Lower lobe of right lung (tissue), 2 donors: ENCODE measurements at regions not wholly inside any gene's neighbourhood (a gene's known extent, or its start where the extent isn't known, plus 50 kb on each side); places are given as distances from the start of the nearest gene placed in this dataset.

Source experiments
- ATAC-seq, 2 donors: fragments of 200-7000 bp; cut with Tn5 transposase; one replicate each; pipeline ENCODE4 v1.9.1; 2020 to 2022; ENCODE audit warnings: mild to moderate bottlenecking in 2 of 2, moderate library complexity in 2 of 2
- DNase-seq: peaks from one replicate; pipeline ENCODE4 v3.0.0-alpha.2; 2020
- H3K27ac ChIP-seq: fragments of 200-600 bp; one replicate; pipeline ENCODE4 v1.8.0; 2022
- H3K27me3 ChIP-seq: fragments of 200-600 bp; one replicate; pipeline ENCODE4 v1.8.0; 2022; ENCODE audit warnings: low read depth
- H3K36me3 ChIP-seq: fragments of 200-600 bp; one replicate; pipeline ENCODE4 v1.8.0; 2022; ENCODE audit warnings: mild to moderate bottlenecking
- H3K4me1 ChIP-seq: fragments of 200-600 bp; one replicate; pipeline ENCODE4 v1.8.0; 2022
- H3K4me3 ChIP-seq: fragments of 200-600 bp; one replicate; pipeline ENCODE4 v1.8.0; 2022; ENCODE audit warnings: mild to moderate bottlenecking
- H3K9me3 ChIP-seq: fragments of 200-600 bp; one replicate; pipeline ENCODE4 v1.8.0; 2022
- intact Hi-C: fragments of 100-400 bp; cut with DNase I; formaldehyde crosslinking; loops from one replicate; pipeline ENCODE4 v1.11.0; 2022
- TF ChIP-seq, protein P1 (sequence below): fragments of 200-600 bp; IDR thresholded peaks from one replicate; pipeline ENCODE4 v1.8.0; 2022; ENCODE audit warnings: antibody characterized with exemption, mild to moderate bottlenecking
- donor health status: DM: no; HTN: yes; CAD: no; lungs with severe emphysema.

DNA sequence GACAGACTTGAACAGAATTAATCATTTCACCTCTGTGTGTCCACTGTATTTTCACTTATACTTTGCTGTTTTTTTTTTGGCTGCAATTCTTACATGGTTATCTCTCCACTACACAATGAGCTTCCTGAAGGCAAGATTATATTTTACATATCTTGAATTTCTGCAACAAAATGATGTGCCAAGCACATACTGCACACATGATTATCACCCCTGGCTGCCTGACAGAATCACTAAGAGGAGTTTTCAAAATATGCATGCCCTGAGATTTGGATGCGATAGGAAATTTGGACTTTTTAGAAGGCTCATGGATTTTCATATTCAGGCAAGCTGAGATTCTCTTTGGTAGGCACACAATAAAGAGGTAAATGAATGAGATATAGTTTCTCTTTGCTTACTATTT lies 1162.1 kb upstream of the IGFBP7 start:
- TF ChIP-seq, protein P1, sequence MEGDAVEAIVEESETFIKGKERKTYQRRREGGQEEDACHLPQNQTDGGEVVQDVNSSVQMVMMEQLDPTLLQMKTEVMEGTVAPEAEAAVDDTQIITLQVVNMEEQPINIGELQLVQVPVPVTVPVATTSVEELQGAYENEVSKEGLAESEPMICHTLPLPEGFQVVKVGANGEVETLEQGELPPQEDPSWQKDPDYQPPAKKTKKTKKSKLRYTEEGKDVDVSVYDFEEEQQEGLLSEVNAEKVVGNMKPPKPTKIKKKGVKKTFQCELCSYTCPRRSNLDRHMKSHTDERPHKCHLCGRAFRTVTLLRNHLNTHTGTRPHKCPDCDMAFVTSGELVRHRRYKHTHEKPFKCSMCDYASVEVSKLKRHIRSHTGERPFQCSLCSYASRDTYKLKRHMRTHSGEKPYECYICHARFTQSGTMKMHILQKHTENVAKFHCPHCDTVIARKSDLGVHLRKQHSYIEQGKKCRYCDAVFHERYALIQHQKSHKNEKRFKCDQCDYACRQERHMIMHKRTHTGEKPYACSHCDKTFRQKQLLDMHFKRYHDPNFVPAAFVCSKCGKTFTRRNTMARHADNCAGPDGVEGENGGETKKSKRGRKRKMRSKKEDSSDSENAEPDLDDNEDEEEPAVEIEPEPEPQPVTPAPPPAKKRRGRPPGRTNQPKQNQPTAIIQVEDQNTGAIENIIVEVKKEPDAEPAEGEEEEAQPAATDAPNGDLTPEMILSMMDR = no peak
- no peak for DNase-seq
- Histone ChIP-seq H3K27me3 (no peaks in the 10 kb centered on the region), H3K27ac (no peak overlapping the region), H3K4me3 (no peak overlapping the region), H3K36me3 (no peaks in the 10 kb centered on the region), H3K9me3 (no peaks in the 10 kb centered on the region), H3K4me1 (no peaks in the 10 kb centered on the region)
- no peak for ATAC-seq
- intact Hi-C loops = no loop called here

DNA sequence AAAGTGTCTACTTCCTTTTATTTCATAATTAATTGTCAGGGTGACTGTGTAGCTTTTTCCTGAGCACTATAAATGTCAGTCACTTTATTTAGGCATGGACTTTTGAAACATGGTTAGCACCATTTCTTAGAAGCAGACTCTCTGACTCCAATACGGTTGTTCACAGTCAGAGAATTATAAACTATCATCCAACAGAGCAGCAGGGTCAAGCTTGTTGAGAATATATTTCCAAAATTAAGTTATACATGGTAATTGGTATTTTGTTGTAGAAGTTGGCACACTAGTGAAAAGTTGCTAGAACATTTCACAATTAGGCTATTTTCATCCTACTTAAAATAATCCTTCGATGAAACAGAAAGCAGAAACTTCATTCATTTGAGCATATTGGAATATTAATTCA lies 1155.5 kb upstream of the IGFBP7 start:
- no peak overlapping the region for H3K27ac ChIP-seq
- H3K4me1 ChIP-seq = no peaks in the 10 kb centered on the region
- DNase-seq (no peak), ATAC-seq (no peak)
- no peaks in the 10 kb centered on the region for H3K27me3 ChIP-seq
- H3K36me3 ChIP-seq = no peaks in the 10 kb centered on the region
- TF ChIP-seq, protein P1 = no peak
- no peaks in the 10 kb centered on the region for H3K9me3 ChIP-seq
- H3K4me3 ChIP-seq = no peak overlapping the region
- intact Hi-C loops = no loop called here

DNA sequence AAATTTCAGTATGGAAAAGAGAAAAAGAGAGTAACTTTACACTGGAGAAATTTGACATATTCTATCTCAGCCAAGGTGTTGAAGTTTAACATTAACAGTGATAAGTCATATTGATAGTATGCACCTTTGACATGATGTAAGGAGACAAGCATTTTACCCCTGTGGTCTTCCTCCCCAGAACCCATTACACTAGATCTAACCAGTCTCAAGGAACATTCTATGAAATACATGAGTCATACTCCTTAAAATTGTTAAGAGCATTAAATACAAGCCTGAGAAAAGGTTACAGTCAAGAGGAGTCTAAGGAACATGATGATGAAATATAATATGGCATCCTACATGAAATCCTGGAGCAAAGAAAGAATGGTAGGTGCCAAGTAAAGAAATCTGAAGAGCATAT lies 1151.3 kb upstream of the IGFBP7 start:
- no peak for DNase-seq
- ATAC-seq = peak in 1 of 2 donors; percentile 55
- H3K9me3 ChIP-seq = no peaks in the 10 kb centered on the region
- no peaks in the 10 kb centered on the region for H3K27me3 ChIP-seq
- H3K27ac ChIP-seq = no peak overlapping the region
- H3K36me3 ChIP-seq = no peaks in the 10 kb centered on the region
- intact Hi-C loops = no loop called here
- no peak overlapping the region for H3K4me3 ChIP-seq
- TF ChIP-seq, protein P1 = no peak
- H3K4me1 ChIP-seq = no peaks in the 10 kb centered on the region

DNA sequence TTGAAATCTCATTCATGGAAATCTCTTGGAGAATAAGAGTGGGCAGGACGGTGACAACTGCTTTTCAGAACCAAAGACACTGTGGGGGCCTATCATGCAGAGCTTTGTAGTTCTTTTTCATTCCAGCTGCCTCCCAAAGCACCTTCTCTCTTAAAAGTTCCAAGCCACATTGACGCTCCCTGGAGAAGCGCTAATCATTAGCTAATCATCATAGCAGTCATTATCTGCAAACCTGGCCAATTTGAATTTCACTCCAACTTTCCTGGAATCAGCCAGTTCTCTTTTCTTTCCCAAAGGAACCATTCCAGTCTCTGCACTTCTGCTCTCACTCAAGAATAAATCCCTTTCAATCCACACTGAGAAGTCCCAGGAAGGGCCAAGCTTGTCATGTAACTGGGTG lies 1144.1 kb upstream of the IGFBP7 start:
- H3K4me1 ChIP-seq = no peaks in the 10 kb centered on the region
- intact Hi-C loops = no loop called here
- H3K27ac ChIP-seq = no peak overlapping the region
- H3K9me3 ChIP-seq = no peaks in the 10 kb centered on the region
- ATAC-seq (no peak), DNase-seq (no peak)
- no peaks in the 10 kb centered on the region for H3K27me3 ChIP-seq
- H3K36me3 ChIP-seq = no peaks in the 10 kb centered on the region
- TF ChIP-seq, protein P1 = no peak
- H3K4me3 ChIP-seq = no peak overlapping the region

DNA sequence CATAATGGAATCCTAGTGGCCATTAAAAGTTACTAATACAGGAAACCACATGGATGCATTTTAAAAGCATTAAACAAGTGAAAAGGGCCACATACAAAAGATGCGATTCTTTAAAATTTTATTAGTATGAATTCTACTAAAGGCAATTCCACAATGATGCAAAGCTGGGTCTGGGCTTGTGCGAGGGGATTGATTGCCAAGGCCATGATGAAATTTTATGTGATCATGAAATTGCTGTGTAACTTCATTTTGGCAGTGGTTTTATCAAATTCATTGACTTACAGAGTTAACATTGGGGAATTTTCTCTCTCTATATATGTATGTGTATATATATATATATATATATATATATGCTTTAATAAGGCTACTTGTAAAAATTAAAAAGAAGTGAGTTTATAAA lies 1142.5 kb upstream of the IGFBP7 start:
- TF ChIP-seq, protein P1 = no peak
- ATAC-seq = no peak
- Histone ChIP-seq H3K4me3 (no peak overlapping the region), H3K27ac (no peak overlapping the region), H3K9me3 (no peaks in the 10 kb centered on the region), H3K4me1 (no peaks in the 10 kb centered on the region), H3K36me3 (no peaks in the 10 kb centered on the region), H3K27me3 (no peaks in the 10 kb centered on the region)
- intact Hi-C loops = no loop called here
- DNase-seq = no peak

DNA sequence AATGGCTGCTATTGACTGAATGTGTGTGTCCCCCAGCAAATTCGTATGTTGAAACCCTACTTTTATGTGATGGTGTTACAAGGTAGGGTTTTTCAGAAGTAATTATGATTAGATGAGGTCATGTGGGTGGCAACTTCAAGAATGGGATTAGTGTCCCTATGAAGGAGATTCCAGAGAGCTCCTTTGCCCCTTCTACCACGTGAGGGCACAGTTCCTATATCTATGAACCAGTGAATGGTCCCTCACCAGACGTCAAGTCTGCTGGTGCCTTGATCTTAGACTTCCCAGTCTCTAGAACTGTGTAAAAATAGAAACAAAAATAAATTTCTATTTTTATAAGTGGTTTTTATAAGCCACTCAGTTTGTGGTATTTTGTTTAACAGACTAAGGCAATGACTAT lies 1137.6 kb upstream of the IGFBP7 start:
- ATAC-seq (no peak), DNase-seq (no peak)
- TF ChIP-seq, protein P1 = no peak
- Histone ChIP-seq H3K9me3 (no peaks in the 10 kb centered on the region), H3K4me1 (no peaks in the 10 kb centered on the region), H3K27ac (no peak overlapping the region), H3K27me3 (no peaks in the 10 kb centered on the region), H3K4me3 (no peak overlapping the region), H3K36me3 (no peaks in the 10 kb centered on the region)
- intact Hi-C loops = no loop called here
